ENCODE measurements at regions not wholly inside any gene's neighbourhood (a gene's known extent, or its start where the extent isn't known, plus 50 kb on each side); places are given as distances from the start of the nearest gene placed in this dataset.

- Histone ChIP-seq H3K9ac (ENCODE audit: low read depth, low read length, poor library complexity) (peak overlapping the region; percentile 27), H2BK15ac (ENCODE audit: low read length) (no peak overlapping the region), H3K14ac (ENCODE audit: low read length) (no peak overlapping the region), H2BK12ac (ENCODE audit: low read length) (peak overlapping the region; percentile 88), H3K23ac (ENCODE audit: low read depth, low read length, poor library complexity) (peak overlapping the region; percentile 56), H2BK120ac (ENCODE audit: low read depth, low read length) (peak overlapping the region; percentile 49), H2BK5ac (ENCODE audit: low read length) (no peak overlapping the region), H3K4me1 (ENCODE audit: control insufficient read depth in 2 of 2, insufficient read depth in 1 of 2, low read depth in 1 of 2, low read length in 2 of 2) (peaks cover 6 to 25% of the 10 kb centered on the region in 2 donors), H2AFZ (ENCODE audit: low read length) (no peak overlapping the region), H2AK5ac (ENCODE audit: low read depth, low read length) (no peak overlapping the region), H3K4me2 (ENCODE audit: insufficient read depth, low read length, poor library complexity, severe bottlenecking) (no peak overlapping the region), H3K4me3 (ENCODE audit: low read length in 2 of 2) (no peak overlapping the region), H3K4ac (ENCODE audit: low read length) (no peak overlapping the region), H3K27ac (replicated peaks; ENCODE audit: low read length) (no peak overlapping the region), H4K8ac (ENCODE audit: low read depth, low read length) (no peak overlapping the region), H3K18ac (ENCODE audit: low read length) (peak overlapping the region; percentile 88), H3K9me3 (replicated peaks in 1 of 2; ENCODE audit: control insufficient read depth in 2 of 2, insufficient read depth in 1 of 2, low read depth in 1 of 2, low read length in 2 of 2) (peaks cover 0 to 13% of the 10 kb centered on the region in 2 donors), H3K36me3 (replicated peaks in 1 of 2; ENCODE audit: control insufficient read depth in 2 of 2, insufficient read depth in 2 of 2, low read length in 2 of 2) (peaks cover 0 to 3% of the 10 kb centered on the region in 2 donors), H3K27me3 (ENCODE audit: control insufficient read depth in 3 of 3, insufficient read depth in 3 of 3, low read depth in 1 of 3, low read length in 3 of 3) (peaks cover 0 to 3% (median 2%) of the 10 kb centered on the region in 3 experiments), H4K91ac (ENCODE audit: low read depth, low read length, poor library complexity) (peak overlapping the region; percentile 64), H3K79me1 (ENCODE audit: low read depth, low read length) (peaks cover 2% of the 10 kb centered on the region)
- DNase-seq (ENCODE audit: low spot score): no peak
- WGBS, 2 donors (ENCODE audit: extremely low coverage in 2 of 2, insufficient read length in 2 of 2, insufficient replicate concordance in 1 of 2): no CpG with 5 or more reads among the region's 20 CpGs
Observed at GRCh38 chr18:79585395-79586370, 93.9 kb upstream of the CTDP1 start.

GRCh38 chr18:79586436-79587225 lies 93.0 kb upstream of the CTDP1 start:
- Histone ChIP-seq H2BK5ac (ENCODE audit: low read length) (peak overlapping the region; percentile 63), H3K18ac (ENCODE audit: low read length) (peak overlapping the region; percentile 74), H3K9ac (ENCODE audit: low read depth, low read length, poor library complexity) (no peak overlapping the region), H3K79me1 (ENCODE audit: low read depth, low read length) (peaks cover 2% of the 10 kb centered on the region), H4K91ac (ENCODE audit: low read depth, low read length, poor library complexity) (peak overlapping the region; percentile 41), H3K4me1 (ENCODE audit: control insufficient read depth in 2 of 2, insufficient read depth in 1 of 2, low read depth in 1 of 2, low read length in 2 of 2) (peaks cover 6 to 26% of the 10 kb centered on the region in 2 donors), H3K14ac (ENCODE audit: low read length) (no peak overlapping the region), H3K36me3 (replicated peaks in 1 of 2; ENCODE audit: control insufficient read depth in 2 of 2, insufficient read depth in 2 of 2, low read length in 2 of 2) (peaks cover 0 to 3% of the 10 kb centered on the region in 2 donors), H2AFZ (ENCODE audit: low read length) (no peak overlapping the region), H2BK12ac (ENCODE audit: low read length) (no peak overlapping the region), H4K8ac (ENCODE audit: low read depth, low read length) (no peak overlapping the region), H2BK15ac (ENCODE audit: low read length) (peak overlapping the region; percentile 87), H2AK5ac (ENCODE audit: low read depth, low read length) (peak overlapping the region; percentile 48), H3K27me3 (ENCODE audit: control insufficient read depth in 3 of 3, insufficient read depth in 3 of 3, low read depth in 1 of 3, low read length in 3 of 3) (peaks cover 0 to 9% (median 2%) of the 10 kb centered on the region in 3 experiments), H2BK120ac (ENCODE audit: low read depth, low read length) (no peak overlapping the region), H3K27ac (replicated peaks; ENCODE audit: low read length) (no peak overlapping the region), H3K23ac (ENCODE audit: low read depth, low read length, poor library complexity) (peak overlapping the region; percentile 13), H3K4me3 (ENCODE audit: low read length in 2 of 2) (no peak overlapping the region), H3K9me3 (replicated peaks in 1 of 2; ENCODE audit: control insufficient read depth in 2 of 2, insufficient read depth in 1 of 2, low read depth in 1 of 2, low read length in 2 of 2) (peaks cover 0 to 12% of the 10 kb centered on the region in 2 donors), H3K4ac (ENCODE audit: low read length) (no peak overlapping the region), H3K4me2 (ENCODE audit: insufficient read depth, low read length, poor library complexity, severe bottlenecking) (no peak overlapping the region)
- no peak for DNase-seq (ENCODE audit: low spot score)
- WGBS, 2 donors (ENCODE audit: extremely low coverage in 2 of 2, insufficient read length in 2 of 2, insufficient replicate concordance in 1 of 2): no CpG with 5 or more reads among the region's 34 CpGs

GRCh38 chr18:79587226-79587741 lies 92.3 kb upstream of the CTDP1 start:
- Histone ChIP-seq H3K36me3 (replicated peaks in 1 of 2; ENCODE audit: control insufficient read depth in 2 of 2, insufficient read depth in 2 of 2, low read length in 2 of 2) (peaks cover 0 to under 1% of the 10 kb centered on the region in 2 donors), H2BK5ac (ENCODE audit: low read length) (peak overlapping the region; percentile 63), H2BK15ac (ENCODE audit: low read length) (peak overlapping the region; percentile 87), H2BK12ac (ENCODE audit: low read length) (peak overlapping the region; percentile 1), H3K4me2 (ENCODE audit: insufficient read depth, low read length, poor library complexity, severe bottlenecking) (no peak overlapping the region), H3K4ac (ENCODE audit: low read length) (no peak overlapping the region), H3K18ac (ENCODE audit: low read length) (peak overlapping the region; percentile 90), H3K79me1 (ENCODE audit: low read depth, low read length) (no peaks in the 10 kb centered on the region), H4K8ac (ENCODE audit: low read depth, low read length) (no peak overlapping the region), H3K9me3 (replicated peaks in 1 of 2; ENCODE audit: control insufficient read depth in 2 of 2, insufficient read depth in 1 of 2, low read depth in 1 of 2, low read length in 2 of 2) (peaks cover 0 to 6% of the 10 kb centered on the region in 2 donors), H3K27me3 (ENCODE audit: control insufficient read depth in 3 of 3, insufficient read depth in 3 of 3, low read depth in 1 of 3, low read length in 3 of 3) (peaks cover 0 to 14% (median under 1%) of the 10 kb centered on the region in 3 experiments), H3K9ac (ENCODE audit: low read depth, low read length, poor library complexity) (no peak overlapping the region), H3K14ac (ENCODE audit: low read length) (no peak overlapping the region), H2AFZ (ENCODE audit: low read length) (no peak overlapping the region), H4K91ac (ENCODE audit: low read depth, low read length, poor library complexity) (peak overlapping the region; percentile 6), H3K4me1 (ENCODE audit: control insufficient read depth in 2 of 2, insufficient read depth in 1 of 2, low read depth in 1 of 2, low read length in 2 of 2) (peaks cover 6 to 23% of the 10 kb centered on the region in 2 donors), H2AK5ac (ENCODE audit: low read depth, low read length) (peak overlapping the region; percentile 38), H3K27ac (replicated peaks; ENCODE audit: low read length) (no peak overlapping the region), H3K4me3 (ENCODE audit: low read length in 2 of 2) (no peak overlapping the region), H2BK120ac (ENCODE audit: low read depth, low read length) (no peak overlapping the region), H3K23ac (ENCODE audit: low read depth, low read length, poor library complexity) (no peak overlapping the region)
- WGBS, 2 donors (ENCODE audit: extremely low coverage in 2 of 2, insufficient read length in 2 of 2, insufficient replicate concordance in 1 of 2): no CpG with 5 or more reads among the region's 16 CpGs
- DNase-seq (ENCODE audit: low spot score): no peak

All from neuronal stem cell (in vitro differentiated cells).